Suprapubic skin (tissue), 3 donors: ENCODE measurements at regions not wholly inside any gene's neighbourhood (a gene's known extent, or its start where the extent isn't known, plus 50 kb on each side); places are given as distances from the start of the nearest gene placed in this dataset.

Experiments
- EP300 ChIP-seq: sonication (generic); formaldehyde crosslinking; IDR thresholded peaks from one replicate; pipeline ENCODE4 v1.6.1; 2017; ENCODE audit warnings: antibody characterized with exemption
- POLR2A ChIP-seq, 2 donors: fragments of 450-650 bp; IDR thresholded peaks; one replicate each; pipeline ENCODE4 v1.6.1; 2017; ENCODE audit warnings: antibody characterized with exemption in 2 of 2, mild to moderate bottlenecking in 2 of 2, moderate library complexity in 2 of 2
- TF ChIP-seq, protein P1 (sequence below), 2 donors: fragments of 200-600 bp in 1 of 2; fragments of 450-650 bp in 1 of 2; sonication (generic) in 1 of 2; IDR thresholded peaks; one replicate each; pipeline ENCODE4 v1.5.1; 2016 to 2019; ENCODE audit warnings: antibody characterized with exemption in 2 of 2, mild to moderate bottlenecking in 1 of 2, moderate library complexity in 1 of 2

GRCh38 chr15:52922871-52923270 lies 132.7 kb upstream of the ONECUT1 start:
- TF ChIP-seq, protein P1, sequence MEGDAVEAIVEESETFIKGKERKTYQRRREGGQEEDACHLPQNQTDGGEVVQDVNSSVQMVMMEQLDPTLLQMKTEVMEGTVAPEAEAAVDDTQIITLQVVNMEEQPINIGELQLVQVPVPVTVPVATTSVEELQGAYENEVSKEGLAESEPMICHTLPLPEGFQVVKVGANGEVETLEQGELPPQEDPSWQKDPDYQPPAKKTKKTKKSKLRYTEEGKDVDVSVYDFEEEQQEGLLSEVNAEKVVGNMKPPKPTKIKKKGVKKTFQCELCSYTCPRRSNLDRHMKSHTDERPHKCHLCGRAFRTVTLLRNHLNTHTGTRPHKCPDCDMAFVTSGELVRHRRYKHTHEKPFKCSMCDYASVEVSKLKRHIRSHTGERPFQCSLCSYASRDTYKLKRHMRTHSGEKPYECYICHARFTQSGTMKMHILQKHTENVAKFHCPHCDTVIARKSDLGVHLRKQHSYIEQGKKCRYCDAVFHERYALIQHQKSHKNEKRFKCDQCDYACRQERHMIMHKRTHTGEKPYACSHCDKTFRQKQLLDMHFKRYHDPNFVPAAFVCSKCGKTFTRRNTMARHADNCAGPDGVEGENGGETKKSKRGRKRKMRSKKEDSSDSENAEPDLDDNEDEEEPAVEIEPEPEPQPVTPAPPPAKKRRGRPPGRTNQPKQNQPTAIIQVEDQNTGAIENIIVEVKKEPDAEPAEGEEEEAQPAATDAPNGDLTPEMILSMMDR (IDR thresholded peaks at IDR 0.05), result no peak
- TF ChIP-seq POLR2A (IDR thresholded peaks at IDR 0.05) (no peak), EP300 (no peak)
